ENCODE measurements at regions not wholly inside any gene's neighbourhood (a gene's known extent, or its start where the extent isn't known, plus 50 kb on each side); places are given as distances from the start of the nearest gene placed in this dataset.

GRCh38 chr13:103303078-103303651 is 236.9 kb upstream of the SLC10A2 start:
- DNase-seq (no peak), ATAC-seq (no peak)
- no peak overlapping the region for H3K27ac ChIP-seq
- H3K27me3 ChIP-seq = no peaks in the 10 kb centered on the region
- intact Hi-C loops (cut with DNase I) = no loop called here
- H3K36me3 ChIP-seq = no peaks in the 10 kb centered on the region
- no peak overlapping the region for H3K4me3 ChIP-seq
- TF ChIP-seq POLR2A (IDR thresholded peaks at IDR 0.05) (no peak), CTCF (IDR thresholded peaks at IDR 0.05) (no peak)
- 46% methylated on average over 4 of the region's 4 CpGs for WGBS (ENCODE audit: insufficient coverage, low coverage, low lambda C conversion rate, missing lambda C conversion rate)
- H3K9me3 ChIP-seq = no peaks in the 10 kb centered on the region
- no peaks in the 10 kb centered on the region for H3K4me1 ChIP-seq

GRCh38 chr13:103302676-103303075 is 236.5 kb upstream of the SLC10A2 start:
- DNase-seq = no peak
- Histone ChIP-seq H3K9me3 (no peaks in the 10 kb centered on the region), H3K4me3 (no peak overlapping the region), H3K27ac (no peak overlapping the region), H3K27me3 (no peaks in the 10 kb centered on the region), H3K36me3 (no peaks in the 10 kb centered on the region), H3K4me1 (no peaks in the 10 kb centered on the region)
- TF ChIP-seq CTCF (IDR thresholded peaks at IDR 0.05) (no peak), POLR2A (IDR thresholded peaks at IDR 0.05) (no peak)
- WGBS (ENCODE audit: insufficient coverage, low coverage, low lambda C conversion rate, missing lambda C conversion rate) = 62% methylated on average over 3 of the region's 3 CpGs
- no peak for ATAC-seq
- intact Hi-C loops (cut with DNase I) = no loop called here

GRCh38 chr13:103299079-103299478 is 232.9 kb upstream of the SLC10A2 start:
- H3K27ac ChIP-seq = no peak overlapping the region
- no peak for ATAC-seq
- no peaks in the 10 kb centered on the region for H3K27me3 ChIP-seq

GRCh38 chr13:103297083-103297482 is 230.9 kb upstream of the SLC10A2 start:
- no peak overlapping the region for H3K4me3 ChIP-seq
- no peaks in the 10 kb centered on the region for H3K9me3 ChIP-seq
- no peak overlapping the region for H3K27ac ChIP-seq
- WGBS (ENCODE audit: insufficient coverage, low coverage, low lambda C conversion rate, missing lambda C conversion rate) = 36% methylated on average over 2 of the region's 2 CpGs
- TF ChIP-seq POLR2A (IDR thresholded peaks at IDR 0.05) = no peak
- no peak for TF ChIP-seq CTCF (IDR thresholded peaks at IDR 0.05)
- ATAC-seq = no peak
- intact Hi-C loops (cut with DNase I) = no loop called here
- DNase-seq = no peak
- H3K4me1 ChIP-seq = no peaks in the 10 kb centered on the region
- H3K27me3 ChIP-seq = no peaks in the 10 kb centered on the region
- H3K36me3 ChIP-seq = no peaks in the 10 kb centered on the region

More at GRCh38 chr13:103299079-103299478, 232.9 kb upstream of the SLC10A2 start:
- Histone ChIP-seq H3K36me3 (no peaks in the 10 kb centered on the region), H3K9me3 (no peaks in the 10 kb centered on the region), H3K4me3 (no peak overlapping the region), H3K4me1 (no peaks in the 10 kb centered on the region)
- TF ChIP-seq POLR2A (IDR thresholded peaks at IDR 0.05) = no peak
- TF ChIP-seq CTCF (IDR thresholded peaks at IDR 0.05) = no peak
- intact Hi-C loops (cut with DNase I) = no loop called here
- DNase-seq = no peak
- whole genome bisulfite sequencing (ENCODE audit: insufficient coverage, low coverage, low lambda C conversion rate, missing lambda C conversion rate) = 20% methylated on average over 1 of the region's 3 CpGs

Measured in right lobe of liver (tissue), 6 donors.